ENCODE measurements at regions not wholly inside any gene's neighbourhood (a gene's known extent, or its start where the extent isn't known, plus 50 kb on each side); places are given as distances from the start of the nearest gene placed in this dataset.
A peak's percentile ranks its signal among the peaks of the same experiment; 100 is the strongest.

GRCh38 chr11:11724994-11725393 is 103.2 kb upstream of the GALNT18 start:
- Histone ChIP-seq H3K27me3 (ENCODE audit: control insufficient read depth, extremely low read depth, insufficient read depth, low read length) (no peaks in the 10 kb centered on the region), H3K9ac (ENCODE audit: control insufficient read depth, extremely low read depth, insufficient read depth, low read length) (no peak overlapping the region), H3K36me3 (ENCODE audit: control insufficient read depth in 2 of 2, extremely low read depth in 1 of 2, insufficient read depth in 2 of 2, low read length in 2 of 2) (no peaks in the 10 kb centered on the region), H3K4me1 (ENCODE audit: control insufficient read depth, extremely low read depth, insufficient read depth, low read length) (no peaks in the 10 kb centered on the region), H3K9me1 (ENCODE audit: control insufficient read depth, extremely low read depth, insufficient read depth, low read length) (no peaks in the 10 kb centered on the region), H3K4me3 (ENCODE audit: control insufficient read depth in 2 of 3, extremely low read depth in 1 of 3, insufficient read depth in 2 of 3, low read depth in 1 of 3, low read length in 3 of 3) (no peak overlapping the region), H3K27ac (ENCODE audit: control insufficient read depth, insufficient read depth, low read length) (peak overlapping the region; percentile 18), H4K20me1 (ENCODE audit: control insufficient read depth, extremely low read depth, insufficient read depth, low read length) (no peaks in the 10 kb centered on the region), H3K9me3 (ENCODE audit: control insufficient read depth, low read depth, low read length) (peaks cover 2% of the 10 kb centered on the region), H3K79me2 (ENCODE audit: control insufficient read depth, insufficient read depth, low read length) (no peaks in the 10 kb centered on the region), H2AFZ (ENCODE audit: control insufficient read depth, low read length) (no peak overlapping the region), H3K4me2 (ENCODE audit: control insufficient read depth, extremely low read depth, insufficient read depth, low read depth, low read length) (no peak overlapping the region)
- no peak for DNase-seq (ENCODE audit: low read depth, low spot score)
- TF ChIP-seq EZH2 (IDR thresholded peaks at IDR 0.05; ENCODE audit: low read length) (no peak), CTCF (optimal IDR thresholded peaks at IDR 0.05 in 1 of 3, IDR thresholded peaks at IDR 0.05 in 1 of 3, conservative IDR thresholded peaks at IDR 0.05 in 1 of 3; ENCODE audit: extremely low read depth in 1 of 3, insufficient read depth in 2 of 3, low read length in 3 of 3) (no peak)
- dilution Hi-C loops (cut with MboI; ENCODE audit: extremely low pct_ligation_motif_present, low sequenced_read_pairs), result no loop called here
- no peak for FAIRE-seq

- H2AFZ ChIP-seq (ENCODE audit: control insufficient read depth, low read length), result no peak overlapping the region
- H3K4me3 ChIP-seq (ENCODE audit: control insufficient read depth in 2 of 3, extremely low read depth in 1 of 3, insufficient read depth in 2 of 3, low read depth in 1 of 3, low read length in 3 of 3), result no peak overlapping the region
- H3K36me3 ChIP-seq (ENCODE audit: control insufficient read depth in 2 of 2, extremely low read depth in 1 of 2, insufficient read depth in 2 of 2, low read length in 2 of 2), result no peaks in the 10 kb centered on the region
- no peak overlapping the region for H3K27ac ChIP-seq (ENCODE audit: control insufficient read depth, insufficient read depth, low read length)
- H3K4me1 ChIP-seq (ENCODE audit: control insufficient read depth, extremely low read depth, insufficient read depth, low read length), result peaks cover 3% of the 10 kb centered on the region
- DNase-seq (ENCODE audit: low read depth, low spot score) (no peak), FAIRE-seq (no peak)
- no peak overlapping the region for H3K9ac ChIP-seq (ENCODE audit: control insufficient read depth, extremely low read depth, insufficient read depth, low read length)
- H3K79me2 ChIP-seq (ENCODE audit: control insufficient read depth, insufficient read depth, low read length), result no peaks in the 10 kb centered on the region
- peak in 2 of 3 experiments; percentile 4 to 25 for TF ChIP-seq CTCF (optimal IDR thresholded peaks at IDR 0.05 in 1 of 3, IDR thresholded peaks at IDR 0.05 in 1 of 3, conservative IDR thresholded peaks at IDR 0.05 in 1 of 3; ENCODE audit: extremely low read depth in 1 of 3, insufficient read depth in 2 of 3, low read length in 3 of 3)
- no peak for TF ChIP-seq EZH2 (IDR thresholded peaks at IDR 0.05; ENCODE audit: low read length)
- dilution Hi-C loops (cut with MboI; ENCODE audit: extremely low pct_ligation_motif_present, low sequenced_read_pairs), result no loop called here
- H3K9me3 ChIP-seq (ENCODE audit: control insufficient read depth, low read depth, low read length), result peaks cover 2% of the 10 kb centered on the region
- H4K20me1 ChIP-seq (ENCODE audit: control insufficient read depth, extremely low read depth, insufficient read depth, low read length), result no peaks in the 10 kb centered on the region
- H3K27me3 ChIP-seq (ENCODE audit: control insufficient read depth, extremely low read depth, insufficient read depth, low read length), result no peaks in the 10 kb centered on the region
- H3K4me2 ChIP-seq (ENCODE audit: control insufficient read depth, extremely low read depth, insufficient read depth, low read depth, low read length), result no peak overlapping the region
- H3K9me1 ChIP-seq (ENCODE audit: control insufficient read depth, extremely low read depth, insufficient read depth, low read length), result no peaks in the 10 kb centered on the region
These were observed 101.1 kb upstream of the GALNT18 start for GRCh38 chr11:11722861-11723260.
